A172 (cell line): ENCODE measurements at regions not wholly inside any gene's neighbourhood (a gene's known extent, or its start where the extent isn't known, plus 50 kb on each side); places are given as distances from the start of the nearest gene placed in this dataset.
"Not testable (repeated sequence)": the region's sequence is repeated elsewhere in the genome, so short reads cannot be mapped to it uniquely, and the experiment has no call there.

Experiments used
- DNase-seq: peaks from one replicate; pipeline ENCODE4 v3.0.0-alpha.2; 2015; ENCODE audit warnings: low spot score

GRCh38 chr2:13682540-13683272 is 949.8 kb upstream of the LRATD1 start:
- DNase-seq, result peak; percentile 22

GRCh38 chr2:13686262-13686661 is 946.3 kb upstream of the LRATD1 start:
- no peak for DNase-seq

GRCh38 chr2:13694673-13695072 is 937.8 kb upstream of the LRATD1 start:
- DNase-seq, result no peak

- no peak for DNase-seq
Observed at GRCh38 chr2:13696601-13697000, 935.9 kb upstream of the LRATD1 start.

- no peak for DNase-seq
Observed at GRCh38 chr2:13698847-13699246, 933.7 kb upstream of the LRATD1 start.

- not testable (repeated sequence) for DNase-seq
Observed at GRCh38 chr2:13699939-13700338, 932.6 kb upstream of the LRATD1 start.

GRCh38 chr2:13711154-13711553 is 921.4 kb upstream of the LRATD1 start:
- no peak for DNase-seq

GRCh38 chr2:13714466-13714865 is 918.1 kb upstream of the LRATD1 start:
- no peak for DNase-seq

- DNase-seq, result no peak
Observed at GRCh38 chr2:13725945-13726344, 906.6 kb upstream of the LRATD1 start.

GRCh38 chr2:13745330-13745729 is 887.2 kb upstream of the LRATD1 start:
- DNase-seq, result peak; percentile 32

- DNase-seq, result no peak
Observed at GRCh38 chr2:13751955-13752354, 880.6 kb upstream of the LRATD1 start.

- DNase-seq, result no peak
Observed at GRCh38 chr2:13758412-13758811, 874.1 kb upstream of the LRATD1 start.

- DNase-seq, result no peak
Observed at GRCh38 chr2:13768274-13768673, 864.2 kb upstream of the LRATD1 start.

GRCh38 chr2:13770279-13770678 is 862.2 kb upstream of the LRATD1 start:
- DNase-seq, result no peak

GRCh38 chr2:13779996-13780395 is 852.5 kb upstream of the LRATD1 start:
- DNase-seq, result no peak

GRCh38 chr2:13791019-13791547 is 841.4 kb upstream of the LRATD1 start:
- no peak for DNase-seq

- no peak for DNase-seq
Observed at GRCh38 chr2:13806539-13806938, 826.0 kb upstream of the LRATD1 start.

- no peak for DNase-seq
Observed at GRCh38 chr2:13813236-13813635, 819.3 kb upstream of the LRATD1 start.

GRCh38 chr2:13818002-13818401 is 814.5 kb upstream of the LRATD1 start:
- DNase-seq, result no peak

- DNase-seq, result no peak
Observed at GRCh38 chr2:13819896-13820295, 812.6 kb upstream of the LRATD1 start.

GRCh38 chr2:13821255-13821880 is 811.1 kb upstream of the LRATD1 start:
- DNase-seq, result peak; percentile 76

GRCh38 chr2:13822365-13822764 is 810.2 kb upstream of the LRATD1 start:
- no peak for DNase-seq

- no peak for DNase-seq
Observed at GRCh38 chr2:13826314-13826853, 806.1 kb upstream of the LRATD1 start.
